ENCODE measurements at regions not wholly inside any gene's neighbourhood (a gene's known extent, or its start where the extent isn't known, plus 50 kb on each side); places are given as distances from the start of the nearest gene placed in this dataset.

- peak overlapping the region; percentile 47 for H3K4me3 Mint-ChIP-seq
- H3K4me1 Mint-ChIP-seq (ENCODE audit: low read depth) = peaks cover 39% of the 10 kb centered on the region
- no peak for DNase-seq (ENCODE audit: low spot score)
- H3K9me3 Mint-ChIP-seq = peaks cover 5% of the 10 kb centered on the region
- peaks cover 2% of the 10 kb centered on the region for H3K36me3 Mint-ChIP-seq (ENCODE audit: low read depth)
- peak overlapping the region; percentile 13 for H3K27ac Mint-ChIP-seq
- peaks cover 14% of the 10 kb centered on the region for H3K27me3 Mint-ChIP-seq (ENCODE audit: low read depth)
Observed at GRCh38 chr1:228811712-228812305, 76.5 kb downstream of the RHOU start.

- Mint-ChIP-seq H3K27me3 (ENCODE audit: low read depth) (peaks cover 18% of the 10 kb centered on the region), H3K9me3 (peaks cover 5% of the 10 kb centered on the region), H3K27ac (no peak overlapping the region), H3K4me1 (ENCODE audit: low read depth) (peaks cover 37% of the 10 kb centered on the region), H3K36me3 (ENCODE audit: low read depth) (peaks cover 2% of the 10 kb centered on the region), H3K4me3 (no peak overlapping the region)
- DNase-seq (ENCODE audit: low spot score) = no peak
Observed at GRCh38 chr1:228812961-228813360, 77.7 kb downstream of the RHOU start.

- no peak for DNase-seq (ENCODE audit: low spot score)
- Mint-ChIP-seq H3K4me1 (ENCODE audit: low read depth) (peaks cover 32% of the 10 kb centered on the region), H3K36me3 (ENCODE audit: low read depth) (peaks cover 2% of the 10 kb centered on the region), H3K9me3 (peaks cover 5% of the 10 kb centered on the region), H3K27ac (no peak overlapping the region), H3K4me3 (no peak overlapping the region), H3K27me3 (ENCODE audit: low read depth) (peaks cover 20% of the 10 kb centered on the region)
Observed at GRCh38 chr1:228814176-228814575, 78.9 kb downstream of the RHOU start.

- Mint-ChIP-seq H3K4me1 (ENCODE audit: low read depth) (no peaks in the 10 kb centered on the region), H3K4me3 (no peak overlapping the region), H3K9me3 (no peaks in the 10 kb centered on the region), H3K27ac (no peak overlapping the region), H3K27me3 (ENCODE audit: low read depth) (peaks cover 44% of the 10 kb centered on the region), H3K36me3 (ENCODE audit: low read depth) (no peaks in the 10 kb centered on the region)
- no peak for DNase-seq (ENCODE audit: low spot score)
Observed at GRCh38 chr1:228818296-228818695, 83.0 kb downstream of the RHOU start.

GRCh38 chr1:228818928-228819630 is 83.8 kb downstream of the RHOU start:
- Mint-ChIP-seq H3K36me3 (ENCODE audit: low read depth) (no peaks in the 10 kb centered on the region), H3K9me3 (no peaks in the 10 kb centered on the region), H3K27me3 (ENCODE audit: low read depth) (peaks cover 42% of the 10 kb centered on the region), H3K27ac (no peak overlapping the region), H3K4me3 (no peak overlapping the region), H3K4me1 (ENCODE audit: low read depth) (no peaks in the 10 kb centered on the region)
- no peak for DNase-seq (ENCODE audit: low spot score)

- no peak overlapping the region for H3K27ac Mint-ChIP-seq
- H3K4me3 Mint-ChIP-seq = no peak overlapping the region
- peaks cover 47% of the 10 kb centered on the region for H3K27me3 Mint-ChIP-seq (ENCODE audit: low read depth)
- H3K4me1 Mint-ChIP-seq (ENCODE audit: low read depth) = peaks cover 3% of the 10 kb centered on the region
- no peaks in the 10 kb centered on the region for H3K36me3 Mint-ChIP-seq (ENCODE audit: low read depth)
- DNase-seq (ENCODE audit: low spot score) = no peak
- H3K9me3 Mint-ChIP-seq = no peaks in the 10 kb centered on the region
Observed at GRCh38 chr1:228821252-228821651, 86.0 kb downstream of the RHOU start.

GRCh38 chr1:228823200-228823599 is 87.9 kb downstream of the RHOU start:
- Mint-ChIP-seq H3K4me1 (ENCODE audit: low read depth) (peaks cover 10% of the 10 kb centered on the region), H3K27me3 (ENCODE audit: low read depth) (peaks cover 40% of the 10 kb centered on the region), H3K36me3 (ENCODE audit: low read depth) (no peaks in the 10 kb centered on the region), H3K4me3 (no peak overlapping the region), H3K9me3 (no peaks in the 10 kb centered on the region), H3K27ac (no peak overlapping the region)
- no peak for DNase-seq (ENCODE audit: low spot score)

GRCh38 chr1:228824366-228824765 is 89.1 kb downstream of the RHOU start:
- Mint-ChIP-seq H3K27ac (no peak overlapping the region), H3K4me3 (no peak overlapping the region), H3K36me3 (ENCODE audit: low read depth) (no peaks in the 10 kb centered on the region), H3K27me3 (ENCODE audit: low read depth) (peaks cover 36% of the 10 kb centered on the region), H3K4me1 (ENCODE audit: low read depth) (peaks cover 10% of the 10 kb centered on the region), H3K9me3 (no peaks in the 10 kb centered on the region)
- no peak for DNase-seq (ENCODE audit: low spot score)

- Mint-ChIP-seq H3K4me1 (ENCODE audit: low read depth) (peaks cover 12% of the 10 kb centered on the region), H3K4me3 (no peak overlapping the region), H3K9me3 (no peaks in the 10 kb centered on the region), H3K27ac (no peak overlapping the region), H3K36me3 (ENCODE audit: low read depth) (no peaks in the 10 kb centered on the region), H3K27me3 (ENCODE audit: low read depth) (peaks cover 32% of the 10 kb centered on the region)
- no peak for DNase-seq (ENCODE audit: low spot score)
Observed at GRCh38 chr1:228825041-228825440, 89.8 kb downstream of the RHOU start.

GRCh38 chr1:228825840-228826484 is 90.7 kb downstream of the RHOU start:
- Mint-ChIP-seq H3K4me3 (no peak overlapping the region), H3K27me3 (ENCODE audit: low read depth) (peaks cover 30% of the 10 kb centered on the region), H3K4me1 (ENCODE audit: low read depth) (peaks cover 13% of the 10 kb centered on the region), H3K27ac (no peak overlapping the region), H3K9me3 (no peaks in the 10 kb centered on the region), H3K36me3 (ENCODE audit: low read depth) (no peaks in the 10 kb centered on the region)
- no peak for DNase-seq (ENCODE audit: low spot score)

- DNase-seq (ENCODE audit: low spot score) = no peak
- Mint-ChIP-seq H3K9me3 (no peaks in the 10 kb centered on the region), H3K36me3 (ENCODE audit: low read depth) (no peaks in the 10 kb centered on the region), H3K27ac (no peak overlapping the region), H3K27me3 (ENCODE audit: low read depth) (peaks cover 24% of the 10 kb centered on the region), H3K4me1 (ENCODE audit: low read depth) (peaks cover 20% of the 10 kb centered on the region), H3K4me3 (no peak overlapping the region)
Observed at GRCh38 chr1:228827019-228827418, 91.7 kb downstream of the RHOU start.

GRCh38 chr1:228828151-228828550 is 92.9 kb downstream of the RHOU start:
- no peak for DNase-seq (ENCODE audit: low spot score)
- H3K9me3 Mint-ChIP-seq = no peaks in the 10 kb centered on the region
- H3K36me3 Mint-ChIP-seq (ENCODE audit: low read depth) = no peaks in the 10 kb centered on the region
- H3K4me3 Mint-ChIP-seq = no peak overlapping the region
- H3K27me3 Mint-ChIP-seq (ENCODE audit: low read depth) = peaks cover 17% of the 10 kb centered on the region
- H3K4me1 Mint-ChIP-seq (ENCODE audit: low read depth) = peaks cover 20% of the 10 kb centered on the region
- H3K27ac Mint-ChIP-seq = no peak overlapping the region

GRCh38 chr1:228830185-228830953 is 95.1 kb downstream of the RHOU start:
- H3K4me1 Mint-ChIP-seq (ENCODE audit: low read depth) = peaks cover 20% of the 10 kb centered on the region
- no peaks in the 10 kb centered on the region for H3K9me3 Mint-ChIP-seq
- no peak overlapping the region for H3K27ac Mint-ChIP-seq
- H3K36me3 Mint-ChIP-seq (ENCODE audit: low read depth) = no peaks in the 10 kb centered on the region
- peaks cover 11% of the 10 kb centered on the region for H3K27me3 Mint-ChIP-seq (ENCODE audit: low read depth)
- DNase-seq (ENCODE audit: low spot score) = no peak
- no peak overlapping the region for H3K4me3 Mint-ChIP-seq

GRCh38 chr1:228830954-228831481 is 95.7 kb downstream of the RHOU start:
- H3K27me3 Mint-ChIP-seq (ENCODE audit: low read depth) = peaks cover 12% of the 10 kb centered on the region
- no peak overlapping the region for H3K27ac Mint-ChIP-seq
- H3K4me1 Mint-ChIP-seq (ENCODE audit: low read depth) = peaks cover 19% of the 10 kb centered on the region
- no peak overlapping the region for H3K4me3 Mint-ChIP-seq
- H3K9me3 Mint-ChIP-seq = no peaks in the 10 kb centered on the region
- no peaks in the 10 kb centered on the region for H3K36me3 Mint-ChIP-seq (ENCODE audit: low read depth)
- no peak for DNase-seq (ENCODE audit: low spot score)
